Activated CD8-positive, alpha-beta T cell treated with anti-CD3 and anti-CD28 coated beads for 36 hours (primary cell): ENCODE measurements at regions not wholly inside any gene's neighbourhood (a gene's known extent, or its start where the extent isn't known, plus 50 kb on each side); places are given as distances from the start of the nearest gene placed in this dataset.

Experiments used
- ATAC-seq: fragments of 200-7000 bp; cut with Tn5 transposase; one replicate; pipeline ENCODE4 v1.10.0; 2021; ENCODE audit warnings: mild to moderate bottlenecking, moderate library complexity
- CTCF ChIA-PET: fragments of 350-600 bp; sonication (Branson Sonifier 250); formaldehyde crosslinking; loops from one replicate; lab custom pipeline; 2021; ENCODE audit warnings: antibody characterized with exemption; lab: Charles Lee
- POLR2A ChIA-PET: fragments of 350-600 bp; sonication (Branson Sonifier 250); formaldehyde crosslinking; loops from one replicate; lab custom pipeline; 2021; ENCODE audit warnings: antibody characterized with exemption; lab: Charles Lee
- DNase-seq: peaks from one replicate; pipeline ENCODE4 v3.0.0-alpha.2; 2020
- H3K27ac Mint-ChIP-seq: one replicate; pipeline ENCODE4 v1.8.0; 2021; ENCODE audit warnings: mild to moderate bottlenecking, mixed read lengths
- H3K27me3 Mint-ChIP-seq: one replicate; pipeline ENCODE4 v1.8.0; 2021; ENCODE audit warnings: mixed read lengths
- H3K36me3 Mint-ChIP-seq: one replicate; pipeline ENCODE4 v1.8.0; 2021; ENCODE audit warnings: low read depth, mixed read lengths
- H3K4me1 Mint-ChIP-seq: one replicate; pipeline ENCODE4 v1.8.0; 2021; ENCODE audit warnings: low read depth, mixed read lengths
- H3K4me3 Mint-ChIP-seq: one replicate; pipeline ENCODE4 v1.8.0; 2021; ENCODE audit warnings: mild to moderate bottlenecking, moderate library complexity, mixed read lengths
- H3K9me3 Mint-ChIP-seq: one replicate; pipeline ENCODE4 v1.8.0; 2021; ENCODE audit warnings: mixed read lengths
- CTCF ChIP-seq: fragments of 200-600 bp; IDR thresholded peaks from one replicate; pipeline ENCODE4 v1.8.0; 2022; ENCODE audit warnings: antibody characterized with exemption, mild to moderate bottlenecking
- intact Hi-C: fragments of 100-400 bp; cut with micrococcal nuclease; formaldehyde crosslinking; loops from one replicate; pipeline ENCODE4 v1.10.0; 2022

GRCh38 chr11:26843539-26843938 lies 121.7 kb upstream of the SLC5A12 start:
- CTCF ChIA-PET: no interaction called here
- H3K4me3 Mint-ChIP-seq: no peak overlapping the region
- H3K36me3 Mint-ChIP-seq: no peaks in the 10 kb centered on the region
- no peak for TF ChIP-seq CTCF
- ATAC-seq: no peak
- H3K9me3 Mint-ChIP-seq: peaks cover 5% of the 10 kb centered on the region
- no peak for DNase-seq
- no peak overlapping the region for H3K27ac Mint-ChIP-seq
- no peaks in the 10 kb centered on the region for H3K4me1 Mint-ChIP-seq
- no peaks in the 10 kb centered on the region for H3K27me3 Mint-ChIP-seq
- intact Hi-C loops: no loop called here
- POLR2A ChIA-PET: no interaction called here

- no peaks in the 10 kb centered on the region for H3K4me1 Mint-ChIP-seq
- ChIA-PET CTCF (no interaction called here), POLR2A (no interaction called here)
- no peak overlapping the region for H3K4me3 Mint-ChIP-seq
- H3K9me3 Mint-ChIP-seq: peaks cover 5% of the 10 kb centered on the region
- DNase-seq (no peak), ATAC-seq (no peak)
- no peaks in the 10 kb centered on the region for H3K36me3 Mint-ChIP-seq
- H3K27ac Mint-ChIP-seq: no peak overlapping the region
- H3K27me3 Mint-ChIP-seq: no peaks in the 10 kb centered on the region
- intact Hi-C loops: no loop called here
- no peak for TF ChIP-seq CTCF
Measured at GRCh38 chr11:26844963-26845362, 123.1 kb upstream of the SLC5A12 start.

- peaks cover 5% of the 10 kb centered on the region for H3K9me3 Mint-ChIP-seq
- no peak for ATAC-seq
- no peak overlapping the region for H3K27ac Mint-ChIP-seq
- H3K27me3 Mint-ChIP-seq: no peaks in the 10 kb centered on the region
- ChIA-PET CTCF (no interaction called here), POLR2A (no interaction called here)
- no peak overlapping the region for H3K4me3 Mint-ChIP-seq
- intact Hi-C loops: no loop called here
- H3K36me3 Mint-ChIP-seq: no peaks in the 10 kb centered on the region
- DNase-seq: no peak
- H3K4me1 Mint-ChIP-seq: no peaks in the 10 kb centered on the region
- no peak for TF ChIP-seq CTCF
Measured at GRCh38 chr11:26846227-26846626, 124.4 kb upstream of the SLC5A12 start.

- intact Hi-C loops: no loop called here
- peaks cover 5% of the 10 kb centered on the region for H3K9me3 Mint-ChIP-seq
Measured at GRCh38 chr11:26847459-26847858, 125.6 kb upstream of the SLC5A12 start.

GRCh38 chr11:26847977-26848376 lies 126.1 kb upstream of the SLC5A12 start:
- no peak for TF ChIP-seq CTCF
- intact Hi-C loops: no loop called here
- POLR2A ChIA-PET: no interaction called here
- peaks cover 5% of the 10 kb centered on the region for H3K9me3 Mint-ChIP-seq
- CTCF ChIA-PET: no interaction called here
- H3K27ac Mint-ChIP-seq: no peak overlapping the region
- DNase-seq (no peak), ATAC-seq (no peak)
- no peaks in the 10 kb centered on the region for H3K36me3 Mint-ChIP-seq
- no peaks in the 10 kb centered on the region for H3K27me3 Mint-ChIP-seq
- H3K4me3 Mint-ChIP-seq: no peak overlapping the region
- no peaks in the 10 kb centered on the region for H3K4me1 Mint-ChIP-seq

More at GRCh38 chr11:26847459-26847858, 125.6 kb upstream of the SLC5A12 start:
- DNase-seq (no peak), ATAC-seq (no peak)
- Mint-ChIP-seq H3K36me3 (no peaks in the 10 kb centered on the region), H3K27me3 (no peaks in the 10 kb centered on the region), H3K4me3 (no peak overlapping the region), H3K27ac (no peak overlapping the region), H3K4me1 (no peaks in the 10 kb centered on the region)
- CTCF ChIA-PET: no interaction called here
- no peak for TF ChIP-seq CTCF
- POLR2A ChIA-PET: no interaction called here
